H9 (cell line): ENCODE measurements at regions not wholly inside any gene's neighbourhood (a gene's known extent, or its start where the extent isn't known, plus 50 kb on each side); places are given as distances from the start of the nearest gene placed in this dataset.

Source experiments
- DNase-seq: peaks from one replicate; pipeline ENCODE4 v3.0.0-alpha.2; 2017
- H2AFZ ChIP-seq: one replicate; pipeline ENCODE4 v1.6.1; 2013; ENCODE audit warnings: mild to moderate bottlenecking, low read length, control low read depth, moderate library complexity
- H2AK5ac ChIP-seq: 2 replicates; pipeline ENCODE4 v1.6.1; 2013; ENCODE audit warnings: low read length, control low read depth, mixed read lengths; ENCODE audit not compliant: insufficient read length
- H2BK120ac ChIP-seq: one replicate; pipeline ENCODE4 v1.6.1; 2013; ENCODE audit warnings: low read depth, mild to moderate bottlenecking, low read length, control low read depth, inconsistent platforms; ENCODE audit not compliant: poor library complexity, severe bottlenecking
- H2BK12ac ChIP-seq: 2 replicates; pipeline ENCODE4 v1.6.1; 2013; ENCODE audit warnings: low read length, control low read depth, mixed read lengths, low read depth; ENCODE audit not compliant: insufficient read length
- H2BK15ac ChIP-seq: 2 replicates; pipeline ENCODE4 v1.6.1; 2013; ENCODE audit warnings: low read depth, low read length, control low read depth
- H2BK20ac ChIP-seq: one replicate; pipeline ENCODE4 v1.6.1; 2013; ENCODE audit warnings: low read depth, mild to moderate bottlenecking, low read length, control low read depth, inconsistent platforms; ENCODE audit not compliant: poor library complexity, severe bottlenecking
- H2BK5ac ChIP-seq: 2 replicates; pipeline ENCODE4 v1.6.1; 2013; ENCODE audit warnings: low read length, control low read depth, mixed read lengths; ENCODE audit not compliant: insufficient read length
- H3K14ac ChIP-seq: 2 replicates; pipeline ENCODE4 v1.6.1; 2013; ENCODE audit warnings: low read length, control low read depth; ENCODE audit not compliant: insufficient read depth
- H3K18ac ChIP-seq: 2 replicates; pipeline ENCODE4 v1.6.1; 2013; ENCODE audit warnings: low read depth, mild to moderate bottlenecking, mixed read lengths, low read length, control low read depth; ENCODE audit not compliant: insufficient read length
- H3K23ac ChIP-seq: 2 replicates; pipeline ENCODE4 v1.6.1; 2013; ENCODE audit warnings: low read length, control low read depth, mixed read lengths, low read depth; ENCODE audit not compliant: insufficient read length
- H3K23me2 ChIP-seq: 2 replicates; pipeline ENCODE4 v1.6.1; 2013; ENCODE audit warnings: low read depth, mild to moderate bottlenecking, mixed read lengths, low read length, control low read depth; ENCODE audit not compliant: insufficient read length, poor library complexity, severe bottlenecking
- H3K27ac ChIP-seq: 2 replicates; pipeline ENCODE4 v1.5.1; 2013; ENCODE audit warnings: low read length, control low read depth, mixed read lengths, low read depth; ENCODE audit not compliant: insufficient read length
- H3K27me3 ChIP-seq: 2 replicates; pipeline ENCODE4 v1.6.1; 2013; ENCODE audit warnings: low read length, control low read depth, inconsistent platforms; ENCODE audit not compliant: insufficient read depth
- H3K4ac ChIP-seq: 2 replicates; pipeline ENCODE4 v1.6.1; 2013; ENCODE audit warnings: low read depth, mild to moderate bottlenecking, control low read depth, inconsistent platforms, low read length, moderate library complexity
- H3K4me1 ChIP-seq: 2 replicates; pipeline ENCODE4 v1.6.1; 2013; ENCODE audit warnings: low read length, control low read depth, inconsistent platforms; ENCODE audit not compliant: insufficient read depth
- H3K4me2 ChIP-seq: 2 replicates; pipeline ENCODE4 v1.6.1; 2013; ENCODE audit warnings: low read length, control low read depth, mixed read lengths; ENCODE audit not compliant: insufficient read length, insufficient read depth
- H3K56ac ChIP-seq: 2 replicates; pipeline ENCODE4 v1.6.1; 2013; ENCODE audit warnings: low read depth, mild to moderate bottlenecking, mixed read lengths, low read length, control low read depth; ENCODE audit not compliant: insufficient read length
- H3K79me1 ChIP-seq: 2 replicates; pipeline ENCODE4 v1.6.1; 2013; ENCODE audit warnings: low read depth, mild to moderate bottlenecking, moderate library complexity, low read length, control low read depth, inconsistent platforms; ENCODE audit not compliant: insufficient read depth, poor library complexity, severe bottlenecking
- H3K79me2 ChIP-seq: 2 replicates; pipeline ENCODE4 v1.6.1; 2013; ENCODE audit warnings: low read length, control low read depth, inconsistent platforms; ENCODE audit not compliant: insufficient read depth
- H3K9ac ChIP-seq: 2 replicates; pipeline ENCODE4 v1.6.1; 2013; ENCODE audit warnings: low read length, control low read depth, mixed read lengths; ENCODE audit not compliant: insufficient read length; ENCODE audit errors: extremely low read depth
- H3K9me3 ChIP-seq: one replicate; pipeline ENCODE4 v1.6.1; 2013; ENCODE audit warnings: low read depth, low read length, inconsistent platforms; ENCODE audit not compliant: control insufficient read depth
- H3T11ph ChIP-seq: one replicate; pipeline ENCODE4 v1.6.1; 2013; ENCODE audit warnings: mild to moderate bottlenecking, low read length, control low read depth, inconsistent platforms
- H4K20me1 ChIP-seq: one replicate; pipeline ENCODE4 v1.6.1; 2013; ENCODE audit not compliant: control insufficient read depth, insufficient read length, insufficient read depth
- H4K5ac ChIP-seq: 2 replicates; pipeline ENCODE4 v1.6.1; 2013; ENCODE audit warnings: low read depth, mild to moderate bottlenecking, mixed read lengths, low read length, control low read depth; ENCODE audit not compliant: insufficient read length
- H4K8ac ChIP-seq: replicated peaks from 2 replicates; pipeline ENCODE4 v1.6.1; 2013; ENCODE audit warnings: low read length, control low read depth, mixed read lengths, low read depth; ENCODE audit not compliant: insufficient read length
- H4K91ac ChIP-seq: 2 replicates; pipeline ENCODE4 v1.6.1; 2013; ENCODE audit warnings: low read depth, mild to moderate bottlenecking, moderate library complexity, mixed read lengths, low read length, control low read depth; ENCODE audit not compliant: insufficient read length
- H3K27ac Mint-ChIP-seq, 3 experiments: 2 replicates in 2 of 3; 3 replicates in 1 of 3; pipeline ENCODE4 v1.8.0; 2020 to 2021; ENCODE audit warnings: mixed read lengths in 3 of 3, mild to moderate bottlenecking in 1 of 3, moderate library complexity in 1 of 3
- H3K27me3 Mint-ChIP-seq: 2 replicates; pipeline ENCODE4 v1.8.0; 2021; ENCODE audit warnings: low read depth, mild to moderate bottlenecking, moderate library complexity, mixed read lengths
- H3K36me3 Mint-ChIP-seq, 3 experiments: 2 replicates in 2 of 3; 3 replicates in 1 of 3; pipeline ENCODE4 v1.8.0; 2020 to 2021; ENCODE audit warnings: low read depth in 3 of 3, mixed read lengths in 3 of 3; ENCODE audit not compliant: insufficient read depth in 1 of 3
- H3K4me1 Mint-ChIP-seq, 2 experiments: 2 replicates each; pipeline ENCODE4 v1.8.0; 2020; ENCODE audit warnings: mixed read lengths in 2 of 2
- H3K4me3 Mint-ChIP-seq, 2 experiments: 2 replicates in 1 of 2; 3 replicates in 1 of 2; pipeline ENCODE4 v1.8.0; 2020 to 2021; ENCODE audit warnings: mild to moderate bottlenecking in 2 of 2, mixed read lengths in 2 of 2, moderate library complexity in 1 of 2
- H3K9me3 Mint-ChIP-seq, 2 experiments: 2 replicates in 1 of 2; 3 replicates in 1 of 2; pipeline ENCODE4 v1.8.0; 2020; ENCODE audit warnings: mild to moderate bottlenecking in 2 of 2, mixed read lengths in 2 of 2, moderate library complexity in 1 of 2
- WGBS: extraction: QIAGEN DNeasy Blood & Tissue Kit; methylation state at CpG from one replicate; pipeline ENCODE4 v1.1.7; 2013; ENCODE audit warnings: missing lambda C conversion rate, low lambda C conversion rate, mixed read lengths; ENCODE audit not compliant: insufficient read length; ENCODE audit errors: extremely low coverage; 5-methylcytosine and 5-hydroxymethylcytosine counted together
- TF ChIP-seq, protein P1 (sequence below): fragments of 200-600 bp; sonication (generic); conservative IDR thresholded peaks from 3 replicates; pipeline ENCODE4 v1.8.0; 2021; ENCODE audit warnings: antibody characterized with exemption, mild to moderate bottlenecking

- Histone ChIP-seq H2AFZ (no peak overlapping the region), H4K20me1 (no peaks in the 10 kb centered on the region), H3T11ph (no peak overlapping the region), H3K4ac (no peak overlapping the region), H2AK5ac (no peak overlapping the region), H3K23me2 (no peaks in the 10 kb centered on the region), H3K23ac (no peak overlapping the region), H3K79me2 (no peaks in the 10 kb centered on the region), H2BK20ac (no peak overlapping the region), H3K4me2 (no peak overlapping the region), H4K91ac (no peak overlapping the region), H3K14ac (no peak overlapping the region), H3K9me3 (no peaks in the 10 kb centered on the region), H2BK120ac (no peak overlapping the region), H3K9ac (no peak overlapping the region), H3K27ac (no peak overlapping the region), H3K18ac (no peak overlapping the region), H3K56ac (no peak overlapping the region), H2BK12ac (no peak overlapping the region), H3K27me3 (no peaks in the 10 kb centered on the region; the same call in 1 of the 2 replicates), H2BK5ac (no peak overlapping the region), H3K4me1 (no peaks in the 10 kb centered on the region), H3K79me1 (no peaks in the 10 kb centered on the region), H2BK15ac (no peak overlapping the region), H4K5ac (no peak overlapping the region), H4K8ac (no peak overlapping the region)
- no peaks in the 10 kb centered on the region for H3K9me3 Mint-ChIP-seq
- no peaks in the 10 kb centered on the region; the same call in 1 of the 2 replicates for H3K27me3 Mint-ChIP-seq
- no peak overlapping the region; a peak in 1 of 7 replicates for H3K27ac Mint-ChIP-seq
- H3K4me1 Mint-ChIP-seq = 0 out of 4 replicates have a peak, but pooled peaks cover 0 to 2% of the 10 kb centered on the region in 2 experiments
- no CpG with 5 or more reads among the region's 3 CpGs for WGBS
- H3K36me3 Mint-ChIP-seq = no peaks in the 10 kb centered on the region
- TF ChIP-seq, protein P1, sequence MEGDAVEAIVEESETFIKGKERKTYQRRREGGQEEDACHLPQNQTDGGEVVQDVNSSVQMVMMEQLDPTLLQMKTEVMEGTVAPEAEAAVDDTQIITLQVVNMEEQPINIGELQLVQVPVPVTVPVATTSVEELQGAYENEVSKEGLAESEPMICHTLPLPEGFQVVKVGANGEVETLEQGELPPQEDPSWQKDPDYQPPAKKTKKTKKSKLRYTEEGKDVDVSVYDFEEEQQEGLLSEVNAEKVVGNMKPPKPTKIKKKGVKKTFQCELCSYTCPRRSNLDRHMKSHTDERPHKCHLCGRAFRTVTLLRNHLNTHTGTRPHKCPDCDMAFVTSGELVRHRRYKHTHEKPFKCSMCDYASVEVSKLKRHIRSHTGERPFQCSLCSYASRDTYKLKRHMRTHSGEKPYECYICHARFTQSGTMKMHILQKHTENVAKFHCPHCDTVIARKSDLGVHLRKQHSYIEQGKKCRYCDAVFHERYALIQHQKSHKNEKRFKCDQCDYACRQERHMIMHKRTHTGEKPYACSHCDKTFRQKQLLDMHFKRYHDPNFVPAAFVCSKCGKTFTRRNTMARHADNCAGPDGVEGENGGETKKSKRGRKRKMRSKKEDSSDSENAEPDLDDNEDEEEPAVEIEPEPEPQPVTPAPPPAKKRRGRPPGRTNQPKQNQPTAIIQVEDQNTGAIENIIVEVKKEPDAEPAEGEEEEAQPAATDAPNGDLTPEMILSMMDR = no peak
- no peak overlapping the region for H3K4me3 Mint-ChIP-seq
- no peak for DNase-seq
Measured at GRCh38 chr3:174791161-174791560, 68.0 kb upstream of the NAALADL2 start.
